ENCODE measurements at regions not wholly inside any gene's neighbourhood (a gene's known extent, or its start where the extent isn't known, plus 50 kb on each side); places are given as distances from the start of the nearest gene placed in this dataset.

- TF ChIP-seq EZH2 (IDR thresholded peaks at IDR 0.05; ENCODE audit: borderline replicate concordance, low read depth, low read length, poor library complexity, severe bottlenecking): no peak
- TF ChIP-seq, protein P1, sequence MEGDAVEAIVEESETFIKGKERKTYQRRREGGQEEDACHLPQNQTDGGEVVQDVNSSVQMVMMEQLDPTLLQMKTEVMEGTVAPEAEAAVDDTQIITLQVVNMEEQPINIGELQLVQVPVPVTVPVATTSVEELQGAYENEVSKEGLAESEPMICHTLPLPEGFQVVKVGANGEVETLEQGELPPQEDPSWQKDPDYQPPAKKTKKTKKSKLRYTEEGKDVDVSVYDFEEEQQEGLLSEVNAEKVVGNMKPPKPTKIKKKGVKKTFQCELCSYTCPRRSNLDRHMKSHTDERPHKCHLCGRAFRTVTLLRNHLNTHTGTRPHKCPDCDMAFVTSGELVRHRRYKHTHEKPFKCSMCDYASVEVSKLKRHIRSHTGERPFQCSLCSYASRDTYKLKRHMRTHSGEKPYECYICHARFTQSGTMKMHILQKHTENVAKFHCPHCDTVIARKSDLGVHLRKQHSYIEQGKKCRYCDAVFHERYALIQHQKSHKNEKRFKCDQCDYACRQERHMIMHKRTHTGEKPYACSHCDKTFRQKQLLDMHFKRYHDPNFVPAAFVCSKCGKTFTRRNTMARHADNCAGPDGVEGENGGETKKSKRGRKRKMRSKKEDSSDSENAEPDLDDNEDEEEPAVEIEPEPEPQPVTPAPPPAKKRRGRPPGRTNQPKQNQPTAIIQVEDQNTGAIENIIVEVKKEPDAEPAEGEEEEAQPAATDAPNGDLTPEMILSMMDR (conservative IDR thresholded peaks at IDR 0.05; ENCODE audit: low read depth, low read length): no peak
These were observed 686.2 kb upstream of the SLC35B3 start for GRCh38 chr6:9121549-9121948.

Data from A673 (cell line).